Nephron (organoid): ENCODE measurements at regions not wholly inside any gene's neighbourhood (a gene's known extent, or its start where the extent isn't known, plus 50 kb on each side); places are given as distances from the start of the nearest gene placed in this dataset.

Experiments
- H3K27ac Mint-ChIP-seq, 3 experiments: 2 replicates each; pipeline ENCODE4 v1.8.0; 2020; ENCODE audit warnings: mixed read lengths in 3 of 3, mild to moderate bottlenecking in 2 of 3, moderate library complexity in 1 of 3
- H3K27me3 Mint-ChIP-seq: 2 replicates; pipeline ENCODE4 v1.8.0; 2021; ENCODE audit warnings: low read depth, mild to moderate bottlenecking, moderate library complexity, mixed read lengths
- H3K36me3 Mint-ChIP-seq: 2 replicates; pipeline ENCODE4 v1.8.0; 2020; ENCODE audit warnings: low read depth, mixed read lengths
- H3K4me1 Mint-ChIP-seq: 2 replicates; pipeline ENCODE4 v1.8.0; 2020; ENCODE audit warnings: mixed read lengths
- H3K4me3 Mint-ChIP-seq, 3 experiments: 2 replicates each; pipeline ENCODE4 v1.8.0; 2020; ENCODE audit warnings: mild to moderate bottlenecking in 3 of 3, mixed read lengths in 3 of 3, moderate library complexity in 2 of 3
- H3K9me3 Mint-ChIP-seq: 2 replicates; pipeline ENCODE4 v1.8.0; 2020; ENCODE audit warnings: mixed read lengths
- TF ChIP-seq, protein P1 (sequence below), 3 experiments: fragments of 200-600 bp; sonication (generic); IDR thresholded peaks; one replicate each; pipeline ENCODE4 v1.5.0; 2021; ENCODE audit warnings: antibody characterized with exemption in 3 of 3; ENCODE audit not compliant: unreplicated experiment in 3 of 3

DNA sequence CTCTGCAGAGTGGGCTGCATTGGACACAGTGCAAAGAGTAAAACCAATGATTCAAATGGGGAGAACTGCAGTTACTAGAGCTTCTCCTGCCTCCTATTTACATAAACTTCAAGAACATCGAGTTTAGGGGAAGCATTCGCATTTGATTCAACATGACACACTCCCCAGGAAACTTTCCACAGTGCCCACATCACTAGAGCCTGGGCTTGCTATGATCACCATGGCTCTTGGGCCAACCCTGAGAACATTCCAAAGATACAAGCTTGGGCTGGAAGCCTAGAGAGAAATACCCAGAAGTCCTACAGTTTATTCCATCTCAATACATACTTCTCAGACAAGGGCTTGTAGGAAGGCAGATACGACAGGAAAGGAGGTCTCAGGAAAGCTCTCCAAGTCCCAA lies 337.9 kb downstream of the CD83 start:
- Mint-ChIP-seq H3K27ac (peak overlapping the region in 1 of 3 experiments; percentile 51), H3K4me1 (peaks cover 29% of the 10 kb centered on the region), H3K27me3 (peaks cover 4% of the 10 kb centered on the region), H3K4me3 (no peak overlapping the region), H3K36me3 (no peaks in the 10 kb centered on the region), H3K9me3 (no peaks in the 10 kb centered on the region)
- TF ChIP-seq, protein P1, sequence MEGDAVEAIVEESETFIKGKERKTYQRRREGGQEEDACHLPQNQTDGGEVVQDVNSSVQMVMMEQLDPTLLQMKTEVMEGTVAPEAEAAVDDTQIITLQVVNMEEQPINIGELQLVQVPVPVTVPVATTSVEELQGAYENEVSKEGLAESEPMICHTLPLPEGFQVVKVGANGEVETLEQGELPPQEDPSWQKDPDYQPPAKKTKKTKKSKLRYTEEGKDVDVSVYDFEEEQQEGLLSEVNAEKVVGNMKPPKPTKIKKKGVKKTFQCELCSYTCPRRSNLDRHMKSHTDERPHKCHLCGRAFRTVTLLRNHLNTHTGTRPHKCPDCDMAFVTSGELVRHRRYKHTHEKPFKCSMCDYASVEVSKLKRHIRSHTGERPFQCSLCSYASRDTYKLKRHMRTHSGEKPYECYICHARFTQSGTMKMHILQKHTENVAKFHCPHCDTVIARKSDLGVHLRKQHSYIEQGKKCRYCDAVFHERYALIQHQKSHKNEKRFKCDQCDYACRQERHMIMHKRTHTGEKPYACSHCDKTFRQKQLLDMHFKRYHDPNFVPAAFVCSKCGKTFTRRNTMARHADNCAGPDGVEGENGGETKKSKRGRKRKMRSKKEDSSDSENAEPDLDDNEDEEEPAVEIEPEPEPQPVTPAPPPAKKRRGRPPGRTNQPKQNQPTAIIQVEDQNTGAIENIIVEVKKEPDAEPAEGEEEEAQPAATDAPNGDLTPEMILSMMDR (IDR thresholded peaks at IDR 0.05; ENCODE audit: unreplicated experiment in 3 of 3): no peak

DNA sequence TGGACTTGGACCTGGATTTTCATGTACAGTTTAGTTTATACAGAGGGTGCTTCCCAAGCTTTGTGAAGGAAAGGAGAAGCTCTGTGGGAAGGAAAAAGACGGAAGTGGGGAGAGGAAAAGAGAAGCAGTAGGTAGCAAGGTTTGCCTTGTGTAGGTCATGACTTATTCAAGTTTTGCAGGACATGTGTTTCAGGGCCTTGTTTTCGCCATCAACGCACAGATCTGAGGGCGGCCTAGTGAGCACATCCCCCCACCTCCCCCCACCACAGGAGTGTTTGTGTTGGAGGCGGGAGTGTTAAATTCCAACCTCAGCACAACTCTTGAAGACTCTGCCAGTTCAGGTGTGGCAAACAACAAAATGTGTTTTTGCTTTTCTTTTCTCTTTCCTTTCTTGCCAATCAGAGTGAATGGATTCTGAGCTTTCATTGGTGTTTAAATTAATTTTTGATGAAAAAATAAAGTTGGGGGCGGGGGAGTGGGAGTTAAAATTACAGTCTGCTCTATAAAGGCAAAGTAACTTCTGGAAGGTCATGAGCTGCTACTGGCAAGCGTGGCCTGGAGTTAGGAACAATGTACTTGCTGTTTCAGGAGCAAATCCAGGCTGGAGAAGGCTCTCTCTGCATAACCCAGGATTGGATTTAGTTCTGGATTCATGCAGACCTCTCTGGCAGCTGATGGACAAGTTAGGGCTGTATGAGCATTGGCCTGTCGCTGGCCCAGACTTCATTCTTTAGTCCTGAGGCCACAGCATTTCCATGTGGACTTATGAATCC lies 338.5 kb downstream of the CD83 start:
- TF ChIP-seq, protein P1 (IDR thresholded peaks at IDR 0.05; ENCODE audit: unreplicated experiment in 3 of 3): no peak
- Mint-ChIP-seq H3K4me1 (peaks cover 22% of the 10 kb centered on the region), H3K4me3 (no peak overlapping the region), H3K27me3 (peaks cover 4% of the 10 kb centered on the region), H3K27ac (peak overlapping the region in 2 of 3 experiments; percentile 38 to 51), H3K36me3 (no peaks in the 10 kb centered on the region), H3K9me3 (no peaks in the 10 kb centered on the region)

DNA sequence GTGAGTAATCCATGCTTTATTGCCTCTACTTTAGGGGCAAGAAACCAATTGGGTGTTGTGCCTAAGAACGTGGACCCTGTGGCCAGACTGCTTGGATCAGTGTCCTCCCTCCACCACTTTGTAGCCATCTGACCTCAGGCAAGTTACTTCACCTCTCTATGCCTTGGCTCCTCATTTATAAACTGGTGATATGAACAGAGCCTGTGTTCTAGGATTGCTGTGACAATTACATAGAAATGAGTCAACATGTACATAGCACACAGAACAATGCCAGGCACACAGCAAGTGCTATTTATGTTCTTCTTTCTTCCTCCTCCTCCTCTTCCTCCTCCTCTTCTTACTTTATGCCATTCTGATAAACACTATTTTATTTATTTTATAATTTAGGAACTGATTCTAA lies 339.4 kb downstream of the CD83 start:
- Mint-ChIP-seq H3K4me3 (no peak overlapping the region), H3K4me1 (peaks cover 19% of the 10 kb centered on the region), H3K27me3 (peaks cover 4% of the 10 kb centered on the region), H3K36me3 (no peaks in the 10 kb centered on the region), H3K27ac (no peak overlapping the region), H3K9me3 (no peaks in the 10 kb centered on the region)
- TF ChIP-seq, protein P1 (IDR thresholded peaks at IDR 0.05; ENCODE audit: unreplicated experiment in 3 of 3): no peak

DNA sequence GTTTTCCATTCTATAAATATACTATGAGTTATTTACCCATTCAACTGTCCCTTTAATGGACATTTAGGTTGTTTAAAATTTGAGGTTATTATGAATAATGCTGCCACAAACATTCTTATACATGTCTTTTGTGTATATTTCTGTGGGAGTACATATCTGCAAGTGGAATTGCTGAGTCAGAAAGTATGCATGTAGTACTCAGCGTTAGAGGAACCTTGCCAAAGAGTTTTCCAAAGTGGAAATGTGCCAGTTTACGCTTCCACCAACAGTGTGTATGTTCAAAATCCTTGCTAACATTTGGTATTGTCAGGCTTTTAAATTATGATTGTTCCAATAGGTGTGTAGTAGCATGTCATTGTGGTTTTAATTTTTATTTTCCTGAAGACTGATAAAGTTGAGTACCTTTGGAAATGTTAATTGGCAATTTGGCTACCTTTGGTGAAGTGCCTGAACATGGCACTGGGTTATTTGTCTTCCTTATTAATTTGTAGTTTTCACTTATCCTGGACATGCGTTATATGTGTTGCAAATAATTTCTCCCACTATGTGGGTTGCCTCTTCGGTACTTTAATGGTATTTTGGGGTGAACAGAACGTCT lies 341.2 kb downstream of the CD83 start:
- Mint-ChIP-seq H3K4me3 (no peak overlapping the region), H3K27me3 (peaks cover 4% of the 10 kb centered on the region), H3K36me3 (peaks cover 4% of the 10 kb centered on the region), H3K4me1 (peaks cover 13% of the 10 kb centered on the region), H3K27ac (peak overlapping the region in 2 of 3 experiments; percentile 11 to 70), H3K9me3 (peaks cover 4% of the 10 kb centered on the region)
- TF ChIP-seq, protein P1 (IDR thresholded peaks at IDR 0.05; ENCODE audit: unreplicated experiment in 3 of 3): no peak

DNA sequence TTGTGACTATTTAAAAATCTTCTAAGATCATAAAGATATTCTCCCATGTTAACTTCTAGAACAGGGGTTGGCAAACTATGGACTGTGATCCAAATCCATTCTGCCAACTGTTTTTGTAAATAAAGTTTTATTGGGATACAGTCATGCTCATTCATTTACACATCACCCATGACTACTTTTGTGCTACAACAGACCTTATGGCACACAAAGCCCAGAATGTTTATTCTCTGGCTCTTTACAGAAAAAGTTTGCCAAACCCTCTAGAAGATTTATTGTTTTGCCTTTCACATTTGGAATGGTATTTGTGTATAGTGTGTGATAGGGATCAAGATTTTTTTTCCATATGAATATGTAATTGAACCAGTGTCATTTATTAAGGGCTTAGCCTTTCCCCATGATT lies 341.7 kb downstream of the CD83 start:
- TF ChIP-seq, protein P1 (IDR thresholded peaks at IDR 0.05; ENCODE audit: unreplicated experiment in 3 of 3): no peak
- Mint-ChIP-seq H3K27me3 (peaks cover 4% of the 10 kb centered on the region), H3K4me3 (no peak overlapping the region), H3K4me1 (peaks cover 13% of the 10 kb centered on the region), H3K9me3 (peaks cover 8% of the 10 kb centered on the region), H3K36me3 (peaks cover 4% of the 10 kb centered on the region), H3K27ac (no peak overlapping the region)
